ENCODE measurements at regions not wholly inside any gene's neighbourhood (a gene's known extent, or its start where the extent isn't known, plus 50 kb on each side); places are given as distances from the start of the nearest gene placed in this dataset.

DNA sequence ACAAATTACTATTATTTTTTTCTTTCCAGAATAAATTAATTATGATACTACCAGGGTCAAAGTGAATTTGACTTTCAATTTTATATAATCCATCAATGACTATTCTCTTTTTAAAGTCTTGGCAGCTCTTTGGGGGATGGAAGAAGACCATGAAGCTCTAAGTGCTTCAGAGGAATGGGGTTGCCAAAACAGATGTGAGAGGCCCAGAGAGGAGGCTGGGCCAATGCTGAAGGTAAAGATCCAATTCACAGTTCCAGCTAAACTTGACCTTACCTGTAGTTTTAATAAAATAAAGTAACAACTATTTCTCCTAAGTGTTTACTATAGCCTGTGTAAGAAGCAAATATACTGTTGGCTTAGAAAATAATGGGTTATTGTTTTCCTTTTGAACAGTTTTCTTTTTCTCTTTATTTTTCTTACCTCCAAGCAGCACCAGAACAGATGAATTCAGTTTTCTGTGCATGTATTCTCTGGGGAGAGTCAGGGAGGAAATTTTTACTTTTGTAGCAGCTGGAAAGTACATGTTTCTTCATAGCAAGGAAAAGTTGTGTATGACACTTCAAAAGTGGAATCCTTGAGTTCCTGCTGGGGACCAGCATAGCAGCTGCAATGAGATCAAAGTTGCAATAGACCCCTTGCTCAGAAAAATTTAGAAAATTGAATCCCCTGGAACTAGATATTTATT lies 104.9 kb downstream of the CEP44 start:
- no peak for TF ChIP-seq FOXM1 (IDR thresholded peaks at IDR 0.05; ENCODE audit: borderline replicate concordance, low read depth)
- TF ChIP-seq, protein P1, sequence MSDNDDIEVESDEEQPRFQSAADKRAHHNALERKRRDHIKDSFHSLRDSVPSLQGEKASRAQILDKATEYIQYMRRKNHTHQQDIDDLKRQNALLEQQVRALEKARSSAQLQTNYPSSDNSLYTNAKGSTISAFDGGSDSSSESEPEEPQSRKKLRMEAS (IDR thresholded peaks at IDR 0.05) = no peak
- no peak for TF ChIP-seq EGR1 (IDR thresholded peaks at IDR 0.05)
- TF ChIP-seq TAF1 (IDR thresholded peaks at IDR 0.05; ENCODE audit: low read depth) = no peak
- TF ChIP-seq CREB1 (IDR thresholded peaks at IDR 0.05; ENCODE audit: low read depth) = no peak
- no peak for TF ChIP-seq ZBTB7A (IDR thresholded peaks at IDR 0.05; ENCODE audit: low read depth)
- TF ChIP-seq, protein P2, sequence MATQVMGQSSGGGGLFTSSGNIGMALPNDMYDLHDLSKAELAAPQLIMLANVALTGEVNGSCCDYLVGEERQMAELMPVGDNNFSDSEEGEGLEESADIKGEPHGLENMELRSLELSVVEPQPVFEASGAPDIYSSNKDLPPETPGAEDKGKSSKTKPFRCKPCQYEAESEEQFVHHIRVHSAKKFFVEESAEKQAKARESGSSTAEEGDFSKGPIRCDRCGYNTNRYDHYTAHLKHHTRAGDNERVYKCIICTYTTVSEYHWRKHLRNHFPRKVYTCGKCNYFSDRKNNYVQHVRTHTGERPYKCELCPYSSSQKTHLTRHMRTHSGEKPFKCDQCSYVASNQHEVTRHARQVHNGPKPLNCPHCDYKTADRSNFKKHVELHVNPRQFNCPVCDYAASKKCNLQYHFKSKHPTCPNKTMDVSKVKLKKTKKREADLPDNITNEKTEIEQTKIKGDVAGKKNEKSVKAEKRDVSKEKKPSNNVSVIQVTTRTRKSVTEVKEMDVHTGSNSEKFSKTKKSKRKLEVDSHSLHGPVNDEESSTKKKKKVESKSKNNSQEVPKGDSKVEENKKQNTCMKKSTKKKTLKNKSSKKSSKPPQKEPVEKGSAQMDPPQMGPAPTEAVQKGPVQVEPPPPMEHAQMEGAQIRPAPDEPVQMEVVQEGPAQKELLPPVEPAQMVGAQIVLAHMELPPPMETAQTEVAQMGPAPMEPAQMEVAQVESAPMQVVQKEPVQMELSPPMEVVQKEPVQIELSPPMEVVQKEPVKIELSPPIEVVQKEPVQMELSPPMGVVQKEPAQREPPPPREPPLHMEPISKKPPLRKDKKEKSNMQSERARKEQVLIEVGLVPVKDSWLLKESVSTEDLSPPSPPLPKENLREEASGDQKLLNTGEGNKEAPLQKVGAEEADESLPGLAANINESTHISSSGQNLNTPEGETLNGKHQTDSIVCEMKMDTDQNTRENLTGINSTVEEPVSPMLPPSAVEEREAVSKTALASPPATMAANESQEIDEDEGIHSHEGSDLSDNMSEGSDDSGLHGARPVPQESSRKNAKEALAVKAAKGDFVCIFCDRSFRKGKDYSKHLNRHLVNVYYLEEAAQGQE (IDR thresholded peaks at IDR 0.05; ENCODE audit: low read depth) = no peak
- no peak for TF ChIP-seq RAD21 (IDR thresholded peaks at IDR 0.05; ENCODE audit: low read depth)
- TF ChIP-seq EP300 (IDR thresholded peaks at IDR 0.05; ENCODE audit: borderline replicate concordance) = no peak
- TF ChIP-seq NFIC (IDR thresholded peaks at IDR 0.05) = no peak
- no peak for TF ChIP-seq YY1 (IDR thresholded peaks at IDR 0.05; ENCODE audit: low read depth)
- no peak for TF ChIP-seq CEBPB (IDR thresholded peaks at IDR 0.05)
- TF ChIP-seq, protein P3, sequence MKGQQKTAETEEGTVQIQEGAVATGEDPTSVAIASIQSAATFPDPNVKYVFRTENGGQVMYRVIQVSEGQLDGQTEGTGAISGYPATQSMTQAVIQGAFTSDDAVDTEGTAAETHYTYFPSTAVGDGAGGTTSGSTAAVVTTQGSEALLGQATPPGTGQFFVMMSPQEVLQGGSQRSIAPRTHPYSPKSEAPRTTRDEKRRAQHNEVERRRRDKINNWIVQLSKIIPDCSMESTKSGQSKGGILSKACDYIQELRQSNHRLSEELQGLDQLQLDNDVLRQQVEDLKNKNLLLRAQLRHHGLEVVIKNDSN (IDR thresholded peaks at IDR 0.05) = no peak

Data from Ishikawa (cell line).